ENCODE measurements at regions not wholly inside any gene's neighbourhood (a gene's known extent, or its start where the extent isn't known, plus 50 kb on each side); places are given as distances from the start of the nearest gene placed in this dataset.

DNA sequence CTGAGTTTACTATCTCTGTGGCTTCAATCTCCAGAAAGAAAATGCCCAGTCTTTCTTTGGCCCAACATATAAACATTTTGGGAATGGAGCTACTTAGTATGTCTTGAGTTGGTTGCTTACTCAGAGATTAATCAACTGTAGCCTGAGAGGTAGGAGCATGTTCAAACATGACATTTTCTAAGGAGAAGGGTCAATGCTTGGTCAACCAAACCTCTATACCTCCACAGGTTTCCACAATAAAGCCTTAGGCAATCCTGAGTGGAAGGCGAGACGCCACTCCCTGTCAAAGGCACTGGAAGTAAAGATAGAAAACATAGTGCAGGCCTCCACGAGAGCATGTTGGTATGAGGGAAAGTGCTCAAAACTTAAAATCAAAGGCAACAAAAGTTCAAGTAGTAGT lies 411.4 kb downstream of the KCTD16 start:
- TF ChIP-seq CTCF (conservative IDR thresholded peaks at IDR 0.05; ENCODE audit: low read depth in 2 of 2) (no peak), EZH2phosphoT487 (IDR thresholded peaks at IDR 0.05; ENCODE audit: unreplicated experiment) (no peak), POLR2AphosphoS5 (IDR thresholded peaks at IDR 0.05; ENCODE audit: low read depth) (no peak), REST (IDR thresholded peaks at IDR 0.05; ENCODE audit: unreplicated experiment) (no peak), EZH2 (IDR thresholded peaks at IDR 0.05; ENCODE audit: low read depth, unreplicated experiment) (no peak), ZNF331 (CRISPR knock-in tag; IDR thresholded peaks at IDR 0.05; ENCODE audit: low read depth) (no peak), STAT1 (IDR thresholded peaks at IDR 0.05; ENCODE audit: unreplicated experiment) (no peak), NANOG (IDR thresholded peaks at IDR 0.05; ENCODE audit: borderline replicate concordance) (no peak), JUNB (IDR thresholded peaks at IDR 0.05; ENCODE audit: unreplicated experiment) (no peak)
- TF ChIP-seq, protein P1, sequence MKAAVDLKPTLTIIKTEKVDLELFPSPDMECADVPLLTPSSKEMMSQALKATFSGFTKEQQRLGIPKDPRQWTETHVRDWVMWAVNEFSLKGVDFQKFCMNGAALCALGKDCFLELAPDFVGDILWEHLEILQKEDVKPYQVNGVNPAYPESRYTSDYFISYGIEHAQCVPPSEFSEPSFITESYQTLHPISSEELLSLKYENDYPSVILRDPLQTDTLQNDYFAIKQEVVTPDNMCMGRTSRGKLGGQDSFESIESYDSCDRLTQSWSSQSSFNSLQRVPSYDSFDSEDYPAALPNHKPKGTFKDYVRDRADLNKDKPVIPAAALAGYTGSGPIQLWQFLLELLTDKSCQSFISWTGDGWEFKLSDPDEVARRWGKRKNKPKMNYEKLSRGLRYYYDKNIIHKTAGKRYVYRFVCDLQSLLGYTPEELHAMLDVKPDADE (IDR thresholded peaks at IDR 0.05), result no peak

All from GM23338 (cell line).